ENCODE measurements at regions not wholly inside any gene's neighbourhood (a gene's known extent, or its start where the extent isn't known, plus 50 kb on each side); places are given as distances from the start of the nearest gene placed in this dataset.
"Not testable (repeated sequence)": the region's sequence is repeated elsewhere in the genome, so short reads cannot be mapped to it uniquely, and the experiment has no call there.

- H3K36me3 Mint-ChIP-seq (ENCODE audit: low read depth); H3K4me1 Mint-ChIP-seq (ENCODE audit: low read depth); DNase-seq; ATAC-seq; H3K27ac Mint-ChIP-seq; H3K4me3 Mint-ChIP-seq; H3K9me3 Mint-ChIP-seq (ENCODE audit: insufficient read depth); POLR2A ChIA-PET; H3K27me3 Mint-ChIP-seq (ENCODE audit: low read depth); CTCF ChIA-PET: not testable (repeated sequence)
Measured at GRCh38 chr15:21174761-21175160, 265.5 kb downstream of the POTEB3 start.

- POLR2A ChIA-PET; H3K4me1 Mint-ChIP-seq (ENCODE audit: low read depth); H3K4me3 Mint-ChIP-seq; H3K27ac Mint-ChIP-seq; H3K9me3 Mint-ChIP-seq (ENCODE audit: insufficient read depth); ATAC-seq; DNase-seq; H3K27me3 Mint-ChIP-seq (ENCODE audit: low read depth); H3K36me3 Mint-ChIP-seq (ENCODE audit: low read depth); CTCF ChIA-PET: not testable (repeated sequence)
Measured at GRCh38 chr15:21151203-21151966, 285.3 kb upstream of the POTEB2 start.

- CTCF ChIA-PET; H3K36me3 Mint-ChIP-seq (ENCODE audit: low read depth); H3K4me1 Mint-ChIP-seq (ENCODE audit: low read depth); H3K27me3 Mint-ChIP-seq (ENCODE audit: low read depth); H3K9me3 Mint-ChIP-seq (ENCODE audit: insufficient read depth); H3K4me3 Mint-ChIP-seq; H3K27ac Mint-ChIP-seq; POLR2A ChIA-PET; DNase-seq; ATAC-seq: not testable (repeated sequence)
Measured at GRCh38 chr15:21148136-21148535, 282.0 kb upstream of the POTEB2 start.

GRCh38 chr15:21133893-21134292 lies 267.8 kb upstream of the POTEB2 start:
- CTCF ChIA-PET; H3K27me3 Mint-ChIP-seq (ENCODE audit: low read depth); H3K9me3 Mint-ChIP-seq (ENCODE audit: insufficient read depth); DNase-seq; H3K4me1 Mint-ChIP-seq (ENCODE audit: low read depth); H3K4me3 Mint-ChIP-seq; POLR2A ChIA-PET; ATAC-seq; H3K36me3 Mint-ChIP-seq (ENCODE audit: low read depth); H3K27ac Mint-ChIP-seq: not testable (repeated sequence)

GRCh38 chr15:21112271-21113053 lies 246.3 kb upstream of the POTEB2 start:
- H3K4me3 Mint-ChIP-seq; ATAC-seq; H3K9me3 Mint-ChIP-seq (ENCODE audit: insufficient read depth); CTCF ChIA-PET; POLR2A ChIA-PET; H3K27me3 Mint-ChIP-seq (ENCODE audit: low read depth); H3K27ac Mint-ChIP-seq; H3K4me1 Mint-ChIP-seq (ENCODE audit: low read depth); H3K36me3 Mint-ChIP-seq (ENCODE audit: low read depth); DNase-seq: not testable (repeated sequence)

GRCh38 chr15:21111861-21112260 lies 245.7 kb upstream of the POTEB2 start:
- CTCF ChIA-PET; H3K36me3 Mint-ChIP-seq (ENCODE audit: low read depth); H3K4me3 Mint-ChIP-seq; H3K27me3 Mint-ChIP-seq (ENCODE audit: low read depth); POLR2A ChIA-PET; DNase-seq; H3K9me3 Mint-ChIP-seq (ENCODE audit: insufficient read depth); ATAC-seq; H3K4me1 Mint-ChIP-seq (ENCODE audit: low read depth); H3K27ac Mint-ChIP-seq: not testable (repeated sequence)

GRCh38 chr15:21111172-21111571 lies 245.1 kb upstream of the POTEB2 start:
- ATAC-seq; H3K4me1 Mint-ChIP-seq (ENCODE audit: low read depth); CTCF ChIA-PET; H3K27me3 Mint-ChIP-seq (ENCODE audit: low read depth); POLR2A ChIA-PET; H3K27ac Mint-ChIP-seq; H3K4me3 Mint-ChIP-seq; H3K9me3 Mint-ChIP-seq (ENCODE audit: insufficient read depth); DNase-seq; H3K36me3 Mint-ChIP-seq (ENCODE audit: low read depth): not testable (repeated sequence)

- H3K9me3 Mint-ChIP-seq (ENCODE audit: insufficient read depth); H3K4me1 Mint-ChIP-seq (ENCODE audit: low read depth); H3K27me3 Mint-ChIP-seq (ENCODE audit: low read depth); POLR2A ChIA-PET; H3K36me3 Mint-ChIP-seq (ENCODE audit: low read depth); H3K27ac Mint-ChIP-seq; H3K4me3 Mint-ChIP-seq; CTCF ChIA-PET; ATAC-seq: not testable (repeated sequence)
- peak; percentile 26 for DNase-seq
Measured at GRCh38 chr15:21110187-21110804, 244.2 kb upstream of the POTEB2 start.

GRCh38 chr15:21108384-21108783 lies 242.3 kb upstream of the POTEB2 start:
- H3K9me3 Mint-ChIP-seq (ENCODE audit: insufficient read depth); H3K4me3 Mint-ChIP-seq; DNase-seq; CTCF ChIA-PET; H3K27ac Mint-ChIP-seq; H3K4me1 Mint-ChIP-seq (ENCODE audit: low read depth); H3K27me3 Mint-ChIP-seq (ENCODE audit: low read depth); POLR2A ChIA-PET; H3K36me3 Mint-ChIP-seq (ENCODE audit: low read depth); ATAC-seq: not testable (repeated sequence)

GRCh38 chr15:21107399-21108381 lies 241.6 kb upstream of the POTEB2 start:
- CTCF ChIA-PET; H3K4me3 Mint-ChIP-seq; H3K4me1 Mint-ChIP-seq (ENCODE audit: low read depth); H3K36me3 Mint-ChIP-seq (ENCODE audit: low read depth); H3K9me3 Mint-ChIP-seq (ENCODE audit: insufficient read depth); DNase-seq; POLR2A ChIA-PET; H3K27ac Mint-ChIP-seq; ATAC-seq; H3K27me3 Mint-ChIP-seq (ENCODE audit: low read depth): not testable (repeated sequence)

- ATAC-seq; H3K27ac Mint-ChIP-seq; CTCF ChIA-PET; H3K27me3 Mint-ChIP-seq (ENCODE audit: low read depth); DNase-seq; H3K4me1 Mint-ChIP-seq (ENCODE audit: low read depth); H3K4me3 Mint-ChIP-seq; H3K36me3 Mint-ChIP-seq (ENCODE audit: low read depth); H3K9me3 Mint-ChIP-seq (ENCODE audit: insufficient read depth); POLR2A ChIA-PET: not testable (repeated sequence)
Measured at GRCh38 chr15:21096599-21096998, 230.5 kb upstream of the POTEB2 start.
